GM23338 (cell line): ENCODE measurements at regions not wholly inside any gene's neighbourhood (a gene's known extent, or its start where the extent isn't known, plus 50 kb on each side); places are given as distances from the start of the nearest gene placed in this dataset.

Experiments used
- ATAC-seq: fragments of 200-7000 bp; cut with Tn5 transposase; 3 replicates; pipeline ENCODE4 v1.9.1; 2020
- DNase-seq: peaks from one replicate; pipeline ENCODE4 v3.0.0-alpha.2; 2015; ENCODE audit warnings: low spot score
- H2AFZ ChIP-seq: fragments of 200-600 bp; sonication (generic); 2 replicates; pipeline ENCODE4 v1.8.0; 2016; ENCODE audit warnings: antibody characterized with exemption, mild to moderate bottlenecking, moderate library complexity
- H3F3A ChIP-seq: fragments of 200-600 bp; sonication (generic); replicated peaks from 2 replicates; pipeline ENCODE4 v1.8.0; 2017; ENCODE audit warnings: antibody characterized with exemption, mixed run types, low read depth
- H3K27ac ChIP-seq: fragments of 200-600 bp; sonication (generic); 2 replicates; pipeline ENCODE4 v1.6.1; 2016; ENCODE audit warnings: low read depth
- H3K27me3 ChIP-seq: fragments of 200-600 bp; sonication (generic); 2 replicates; pipeline ENCODE4 v1.8.0; 2016; ENCODE audit warnings: mild to moderate bottlenecking, mixed run types, moderate library complexity; ENCODE audit not compliant: insufficient read depth
- H3K36me3 ChIP-seq: fragments of 200-600 bp; sonication (generic); 2 replicates; pipeline ENCODE4 v1.8.0; 2016; ENCODE audit warnings: mild to moderate bottlenecking; ENCODE audit not compliant: insufficient read depth
- H3K4me1 ChIP-seq: fragments of 200-600 bp; sonication (generic); 2 replicates; pipeline ENCODE4 v1.8.0; 2016; ENCODE audit warnings: mild to moderate bottlenecking, moderate library complexity; ENCODE audit not compliant: insufficient read depth
- H3K4me2 ChIP-seq: fragments of 200-600 bp; sonication (generic); 2 replicates; pipeline ENCODE4 v1.7.1; 2017; ENCODE audit warnings: mixed run types
- H3K4me3 ChIP-seq: fragments of 200-600 bp; sonication (generic); 2 replicates; pipeline ENCODE4 v1.6.1; 2016; ENCODE audit warnings: mixed run types
- H3K79me2 ChIP-seq: fragments of 200-600 bp; sonication (generic); replicated peaks from 2 replicates; pipeline ENCODE4 v1.8.0; 2017; ENCODE audit warnings: mild to moderate bottlenecking; ENCODE audit not compliant: insufficient read depth
- H3K9me2 ChIP-seq: fragments of 200-600 bp; sonication (generic); 2 replicates; pipeline ENCODE4 v1.8.0; 2017; ENCODE audit not compliant: insufficient read depth
- H4K20me1 ChIP-seq: fragments of 200-600 bp; sonication (generic); replicated peaks from 2 replicates; pipeline ENCODE4 v1.8.0; 2017; ENCODE audit warnings: mild to moderate bottlenecking; ENCODE audit not compliant: insufficient read depth
- H3K27ac Mint-ChIP-seq: 2 replicates; pipeline ENCODE4 v1.8.0; 2020; ENCODE audit warnings: inconsistent platforms, mild to moderate bottlenecking, moderate library complexity, mixed read lengths
- H3K27me3 Mint-ChIP-seq: 3 replicates; pipeline ENCODE4 v1.8.0; 2022; ENCODE audit warnings: low read depth, mild to moderate bottlenecking, moderate library complexity, mixed read lengths, inconsistent platforms; ENCODE audit not compliant: insufficient read depth, poor library complexity
- H3K36me3 Mint-ChIP-seq: 3 replicates; pipeline ENCODE4 v1.8.0; 2021; ENCODE audit warnings: low read depth, mild to moderate bottlenecking, inconsistent platforms, moderate library complexity, mixed read lengths
- H3K4me1 Mint-ChIP-seq: 3 replicates; pipeline ENCODE4 v1.8.0; 2020; ENCODE audit warnings: mild to moderate bottlenecking, inconsistent platforms, mixed read lengths
- H3K4me3 Mint-ChIP-seq: 3 replicates; pipeline ENCODE4 v1.8.0; 2021; ENCODE audit warnings: moderate library complexity, mild to moderate bottlenecking, inconsistent platforms, mixed read lengths
- H3K9me3 Mint-ChIP-seq: 3 replicates; pipeline ENCODE4 v1.8.0; 2020; ENCODE audit warnings: moderate library complexity, mild to moderate bottlenecking, inconsistent platforms, mixed read lengths
- CREB1 ChIP-seq: fragments of 250-450 bp; sonication (Bioruptor Pico); IDR thresholded peaks from 2 replicates; pipeline ENCODE4 v1.5.0; 2020; ENCODE audit warnings: low read depth, mild to moderate bottlenecking, moderate library complexity
- CTCF ChIP-seq, 2 experiments: fragments of 200-600 bp in 1 of 2; sonication (generic) in 1 of 2; conservative IDR thresholded peaks; 2 replicates each; pipeline versions ENCODE4 v1.5.1 to v1.6.1; 2016 to 2017; ENCODE audit warnings: antibody characterized with exemption in 2 of 2, low read depth in 2 of 2, mild to moderate bottlenecking in 2 of 2, moderate library complexity in 1 of 2
- ETS1 ChIP-seq: IDR thresholded peaks from 2 replicates; pipeline ENCODE4 v1.6.1; 2016; ENCODE audit warnings: antibody characterized with exemption
- EZH2 ChIP-seq: fragments of 200-600 bp; sonication (generic); IDR thresholded peaks from one replicate; pipeline ENCODE4 v1.8.0; 2017; ENCODE audit warnings: antibody characterized with exemption, mild to moderate bottlenecking, low read depth; ENCODE audit not compliant: unreplicated experiment
- EZH2phosphoT487 ChIP-seq: fragments of 200-600 bp; sonication (generic); IDR thresholded peaks from one replicate; pipeline ENCODE4 v1.8.1; 2018; ENCODE audit warnings: antibody characterized with exemption; ENCODE audit not compliant: unreplicated experiment
- NANOG ChIP-seq: IDR thresholded peaks from 2 replicates; pipeline ENCODE4 v1.6.1; 2016; ENCODE audit warnings: antibody characterized with exemption, borderline replicate concordance
- POLR2AphosphoS5 ChIP-seq: IDR thresholded peaks from 2 replicates; pipeline ENCODE4 v1.6.1; 2016; ENCODE audit warnings: antibody characterized with exemption, low read depth
- REST ChIP-seq: IDR thresholded peaks from one replicate; pipeline ENCODE4 v1.6.1; 2018; ENCODE audit warnings: antibody characterized with exemption; ENCODE audit not compliant: unreplicated experiment
- STAT1 ChIP-seq: IDR thresholded peaks from one replicate; pipeline ENCODE4 v1.6.1; 2016; ENCODE audit warnings: antibody characterized with exemption; ENCODE audit not compliant: unreplicated experiment
- ZNF114 ChIP-seq: fragments of 250-450 bp; sonication (Bioruptor Pico); IDR thresholded peaks from 2 replicates; pipeline ENCODE4 v1.5.0; 2020; ENCODE audit warnings: mild to moderate bottlenecking, moderate library complexity
- ZNF331 ChIP-seq: fragments of 250-450 bp; sonication (Bioruptor Pico); IDR thresholded peaks from 2 replicates; pipeline ENCODE4 v1.5.0; 2020; ENCODE audit warnings: low read depth, mild to moderate bottlenecking, moderate library complexity
- ZNF462 ChIP-seq: fragments of 250-450 bp; sonication (Bioruptor Pico); IDR thresholded peaks from 2 replicates; pipeline ENCODE4 v1.5.0; 2020; ENCODE audit warnings: mild to moderate bottlenecking, moderate library complexity

GRCh38 chr7:25633426-25634036 is 405.2 kb upstream of the NPVF start (continued):
- TF ChIP-seq CREB1 (CRISPR knock-in tag) (no peak), ZNF114 (CRISPR knock-in tag) (no peak), ZNF331 (CRISPR knock-in tag) (no peak), EZH2phosphoT487 (no peak)

- H3F3A ChIP-seq: no peaks in the 10 kb centered on the region
- ATAC-seq (no peak), DNase-seq (no peak)
- no peaks in the 10 kb centered on the region for H3K79me2 ChIP-seq
- no peaks in the 10 kb centered on the region for H3K4me1 Mint-ChIP-seq
- H3K9me3 Mint-ChIP-seq: no peaks in the 10 kb centered on the region
- no peaks in the 10 kb centered on the region for H3K9me2 ChIP-seq
- no peak overlapping the region for H3K27ac Mint-ChIP-seq
- H3K36me3 Mint-ChIP-seq: no peaks in the 10 kb centered on the region
- H3K4me3 ChIP-seq: no peak overlapping the region
- H3K4me1 ChIP-seq: no peaks in the 10 kb centered on the region
- H3K27me3 Mint-ChIP-seq: peaks cover 5% of the 10 kb centered on the region
- H4K20me1 ChIP-seq: no peaks in the 10 kb centered on the region
- H2AFZ ChIP-seq: no peak overlapping the region
- H3K27me3 ChIP-seq: no peaks in the 10 kb centered on the region
- H3K4me3 Mint-ChIP-seq: no peak overlapping the region
- H3K4me2 ChIP-seq: no peak overlapping the region
- H3K27ac ChIP-seq: no peak overlapping the region
- H3K36me3 ChIP-seq: no peaks in the 10 kb centered on the region
- TF ChIP-seq POLR2AphosphoS5 (no peak), NANOG (no peak), ETS1 (no peak), CTCF (conservative IDR thresholded peaks at IDR 0.05; ENCODE audit: low read depth in 2 of 2) (no peak), STAT1 (no peak), EZH2 (no peak), ZNF331 (CRISPR knock-in tag) (no peak), REST (no peak), ZNF114 (CRISPR knock-in tag) (no peak), ZNF462 (CRISPR knock-in tag) (no peak)
Measured at GRCh38 chr7:25636168-25636567, 407.9 kb upstream of the NPVF start.
